GM10266 (cell line): ENCODE measurements at regions not wholly inside any gene's neighbourhood (a gene's known extent, or its start where the extent isn't known, plus 50 kb on each side); places are given as distances from the start of the nearest gene placed in this dataset.

Experiments used
- DNase-seq: peaks from one replicate; pipeline ENCODE4 v3.0.0; 2012; ENCODE audit errors: extremely low spot score
- TF ChIP-seq, protein P1 (sequence below): IDR thresholded peaks from 2 replicates; pipeline ENCODE4 v1.5.1; 2012; ENCODE audit warnings: mild to moderate bottlenecking, low read depth; ENCODE audit not compliant: control insufficient read depth, insufficient read depth; ENCODE audit errors: missing control alignments

DNA sequence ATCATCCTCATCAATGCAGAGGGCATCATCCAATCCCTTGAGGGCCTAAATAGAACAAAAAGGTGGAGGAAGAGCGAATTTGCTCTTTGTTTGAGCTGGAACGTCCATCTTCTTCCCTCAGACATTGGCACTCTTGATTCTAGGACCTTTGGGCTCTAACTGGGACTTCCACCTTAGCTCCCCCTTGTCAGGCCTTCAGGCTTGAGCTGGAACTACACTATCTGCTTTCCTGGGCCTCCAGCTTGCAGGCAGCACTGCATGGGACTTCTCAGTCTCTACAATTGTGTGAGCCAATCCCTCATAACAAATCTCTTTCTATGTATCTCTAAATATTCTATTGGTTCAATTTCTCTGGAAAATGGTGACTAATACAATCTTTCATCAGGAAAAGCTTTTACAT lies 155.4 kb downstream of the MCHR2 start:
- TF ChIP-seq, protein P1, sequence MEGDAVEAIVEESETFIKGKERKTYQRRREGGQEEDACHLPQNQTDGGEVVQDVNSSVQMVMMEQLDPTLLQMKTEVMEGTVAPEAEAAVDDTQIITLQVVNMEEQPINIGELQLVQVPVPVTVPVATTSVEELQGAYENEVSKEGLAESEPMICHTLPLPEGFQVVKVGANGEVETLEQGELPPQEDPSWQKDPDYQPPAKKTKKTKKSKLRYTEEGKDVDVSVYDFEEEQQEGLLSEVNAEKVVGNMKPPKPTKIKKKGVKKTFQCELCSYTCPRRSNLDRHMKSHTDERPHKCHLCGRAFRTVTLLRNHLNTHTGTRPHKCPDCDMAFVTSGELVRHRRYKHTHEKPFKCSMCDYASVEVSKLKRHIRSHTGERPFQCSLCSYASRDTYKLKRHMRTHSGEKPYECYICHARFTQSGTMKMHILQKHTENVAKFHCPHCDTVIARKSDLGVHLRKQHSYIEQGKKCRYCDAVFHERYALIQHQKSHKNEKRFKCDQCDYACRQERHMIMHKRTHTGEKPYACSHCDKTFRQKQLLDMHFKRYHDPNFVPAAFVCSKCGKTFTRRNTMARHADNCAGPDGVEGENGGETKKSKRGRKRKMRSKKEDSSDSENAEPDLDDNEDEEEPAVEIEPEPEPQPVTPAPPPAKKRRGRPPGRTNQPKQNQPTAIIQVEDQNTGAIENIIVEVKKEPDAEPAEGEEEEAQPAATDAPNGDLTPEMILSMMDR: no peak
- DNase-seq: no peak

DNA sequence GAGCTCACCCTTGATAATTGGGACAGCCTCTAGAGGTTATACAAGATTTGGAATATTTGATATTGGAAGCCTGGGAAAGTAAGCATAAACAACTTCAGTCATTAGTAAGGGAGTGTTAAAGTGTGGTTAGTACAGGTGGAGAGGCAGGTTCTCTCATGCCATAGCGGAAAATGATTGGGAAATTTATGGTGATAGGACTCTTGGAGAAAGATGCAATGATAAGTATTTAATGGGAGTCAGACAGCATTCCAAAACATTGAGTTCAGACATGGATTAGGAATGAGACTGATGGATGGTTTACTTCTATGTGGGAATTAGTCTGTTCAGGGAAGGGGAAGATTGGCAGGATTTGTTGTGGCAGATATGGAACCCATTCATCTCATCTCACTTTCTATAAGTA lies 152.7 kb downstream of the MCHR2 start:
- TF ChIP-seq, protein P1: no peak
- no peak for DNase-seq

DNA sequence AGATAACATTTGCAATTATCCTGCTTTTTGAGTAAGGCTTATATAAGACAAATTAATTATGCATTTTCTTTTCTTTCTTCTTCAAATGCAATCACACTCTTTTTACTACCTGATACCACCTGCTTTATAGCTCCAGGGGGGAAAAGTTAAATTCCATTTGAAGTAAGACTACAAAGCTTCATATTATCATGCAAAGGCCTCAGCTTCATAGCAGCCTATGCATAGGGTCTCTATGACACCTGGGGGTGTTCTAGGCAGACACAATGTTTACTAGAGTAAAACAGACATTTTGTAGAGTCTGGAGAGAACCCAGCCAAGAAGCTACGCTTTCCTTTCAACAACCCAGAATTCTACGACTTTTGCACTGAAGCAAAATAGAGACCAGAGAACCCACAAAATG lies 148.0 kb downstream of the MCHR2 start:
- no peak for DNase-seq
- TF ChIP-seq, protein P1: no peak

DNA sequence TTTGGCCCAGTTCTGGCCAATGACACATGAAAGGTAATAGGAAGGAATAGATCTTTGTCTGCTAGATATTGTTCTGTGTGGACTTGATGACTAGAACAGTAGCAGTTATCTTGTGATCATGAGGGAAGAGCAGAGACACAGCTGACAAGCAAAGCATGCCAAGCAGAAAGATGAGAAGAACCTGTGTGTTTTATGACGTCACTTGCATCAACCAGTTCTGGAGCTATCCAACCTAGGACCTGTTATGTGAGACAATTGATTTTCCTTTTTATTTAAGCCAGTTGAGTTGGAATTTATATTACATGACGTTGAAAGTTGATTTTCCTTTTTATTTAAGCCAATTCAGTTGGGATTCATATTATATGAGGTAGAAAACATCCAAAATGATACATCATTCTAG lies 143.2 kb downstream of the MCHR2 start:
- DNase-seq: no peak
- TF ChIP-seq, protein P1: no peak

DNA sequence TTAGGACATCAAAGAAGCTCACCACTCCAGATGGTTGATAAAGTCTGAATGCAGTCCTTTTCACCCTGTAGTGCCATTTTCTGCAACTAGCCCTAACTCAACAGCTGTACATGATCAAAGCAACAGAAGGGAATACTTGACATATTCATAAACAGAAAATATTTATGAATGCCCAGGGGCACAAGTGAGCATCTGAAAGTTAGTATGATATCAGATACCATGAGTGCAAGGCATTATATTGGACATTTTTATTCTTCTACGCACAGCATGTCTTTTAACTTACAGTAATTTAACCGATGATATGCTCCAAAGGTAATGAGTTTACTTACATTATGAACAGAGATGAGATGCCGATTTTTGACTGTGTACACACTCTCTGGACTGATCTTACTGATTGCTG lies 142.0 kb downstream of the MCHR2 start:
- TF ChIP-seq, protein P1: no peak
- DNase-seq: no peak

DNA sequence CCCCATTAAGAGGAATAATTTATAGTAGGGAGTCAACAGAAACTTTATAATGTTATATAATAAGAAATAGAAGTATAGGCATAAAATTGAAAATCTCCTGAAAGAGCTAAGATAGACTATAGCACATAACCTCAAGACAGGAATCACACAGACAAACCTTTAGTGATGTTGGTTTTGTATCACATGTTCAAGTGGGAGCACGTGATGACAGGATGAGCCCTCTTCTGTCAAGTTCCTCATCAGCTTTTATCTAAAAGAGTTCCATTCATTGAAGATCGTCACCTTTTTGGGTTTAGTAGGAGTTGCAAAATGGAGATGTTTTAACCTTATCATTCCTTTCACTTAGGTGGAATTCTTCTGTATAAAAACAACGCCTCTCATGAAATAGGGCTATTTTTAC lies 127.0 kb downstream of the MCHR2 start:
- TF ChIP-seq, protein P1: no peak
- DNase-seq: no peak

DNA sequence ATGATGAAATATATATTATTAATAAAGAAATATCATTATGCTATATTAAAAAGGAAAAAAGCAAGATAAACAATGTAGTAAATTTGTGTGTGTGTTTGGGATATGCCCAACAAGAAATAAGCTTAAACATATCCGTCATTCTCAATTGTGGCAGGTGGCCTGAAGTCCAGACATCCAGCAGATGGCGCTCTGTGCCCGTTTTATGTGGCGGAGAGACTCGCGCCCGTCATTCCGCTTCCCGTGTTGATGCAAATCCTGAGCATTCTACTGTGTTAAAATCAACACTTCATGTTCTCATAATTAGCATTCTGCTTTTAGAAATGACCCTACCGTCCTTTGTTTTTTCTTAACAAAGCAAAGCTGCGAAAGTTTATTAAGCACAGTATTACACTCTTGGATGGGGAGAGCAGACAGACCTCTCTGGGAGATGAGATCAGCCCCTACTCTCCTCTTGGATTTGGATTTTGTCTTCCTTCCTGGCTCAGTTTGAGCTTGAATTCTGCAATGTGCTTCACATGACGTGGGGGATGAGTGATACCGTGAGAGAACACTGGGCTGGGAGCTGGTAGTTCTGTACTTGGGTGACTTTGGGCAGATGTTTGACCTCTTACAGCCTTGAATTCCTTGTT lies 125.8 kb downstream of the MCHR2 start:
- TF ChIP-seq, protein P1: peak; percentile 84
- DNase-seq: peak; percentile 46
